OCI-LY1 (cell line): ENCODE measurements at regions not wholly inside any gene's neighbourhood (a gene's known extent, or its start where the extent isn't known, plus 50 kb on each side); places are given as distances from the start of the nearest gene placed in this dataset.

ENCODE experiments used
- EZH2 ChIP-seq: fragments of 200-600 bp; sonication (generic), shearing (Covaris generic); IDR thresholded peaks from 2 replicates; pipeline ENCODE4 v1.8.0; 2017; ENCODE audit warnings: borderline replicate concordance, mixed run types, mild to moderate bottlenecking, antibody characterized with exemption, low read length, moderate library complexity, mixed read lengths
- TF ChIP-seq, protein P1 (sequence below): fragments of 200-600 bp; sonication (generic), shearing (Covaris generic); IDR thresholded peaks from 2 replicates; pipeline ENCODE4 v1.5.1; 2017; ENCODE audit warnings: mild to moderate bottlenecking, antibody characterized with exemption, low read length, moderate library complexity, mixed read lengths

DNA sequence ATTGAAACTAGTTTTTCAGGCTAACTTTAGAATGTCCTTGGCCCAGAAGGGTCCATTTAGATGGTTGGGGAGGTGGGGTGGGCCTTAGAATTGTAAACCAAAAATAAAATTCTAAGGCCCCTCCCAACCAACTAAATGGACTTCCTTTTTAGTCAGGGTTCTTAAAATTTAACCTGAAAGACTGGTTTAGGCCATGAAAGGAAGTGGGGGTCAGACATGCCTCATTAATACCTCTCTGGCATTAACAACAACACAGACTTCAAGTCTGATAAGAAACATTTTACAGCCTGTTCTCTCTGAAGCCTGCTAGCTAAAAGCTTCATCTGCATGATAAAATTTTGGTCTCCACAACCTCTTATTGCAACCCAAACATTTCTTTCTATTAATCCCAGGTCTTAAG is 65.5 kb upstream of the TNC start:
- TF ChIP-seq, protein P1, sequence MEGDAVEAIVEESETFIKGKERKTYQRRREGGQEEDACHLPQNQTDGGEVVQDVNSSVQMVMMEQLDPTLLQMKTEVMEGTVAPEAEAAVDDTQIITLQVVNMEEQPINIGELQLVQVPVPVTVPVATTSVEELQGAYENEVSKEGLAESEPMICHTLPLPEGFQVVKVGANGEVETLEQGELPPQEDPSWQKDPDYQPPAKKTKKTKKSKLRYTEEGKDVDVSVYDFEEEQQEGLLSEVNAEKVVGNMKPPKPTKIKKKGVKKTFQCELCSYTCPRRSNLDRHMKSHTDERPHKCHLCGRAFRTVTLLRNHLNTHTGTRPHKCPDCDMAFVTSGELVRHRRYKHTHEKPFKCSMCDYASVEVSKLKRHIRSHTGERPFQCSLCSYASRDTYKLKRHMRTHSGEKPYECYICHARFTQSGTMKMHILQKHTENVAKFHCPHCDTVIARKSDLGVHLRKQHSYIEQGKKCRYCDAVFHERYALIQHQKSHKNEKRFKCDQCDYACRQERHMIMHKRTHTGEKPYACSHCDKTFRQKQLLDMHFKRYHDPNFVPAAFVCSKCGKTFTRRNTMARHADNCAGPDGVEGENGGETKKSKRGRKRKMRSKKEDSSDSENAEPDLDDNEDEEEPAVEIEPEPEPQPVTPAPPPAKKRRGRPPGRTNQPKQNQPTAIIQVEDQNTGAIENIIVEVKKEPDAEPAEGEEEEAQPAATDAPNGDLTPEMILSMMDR, result no peak
- no peak for TF ChIP-seq EZH2
